K562 (cell line): ENCODE measurements at regions not wholly inside any gene's neighbourhood (a gene's known extent, or its start where the extent isn't known, plus 50 kb on each side); places are given as distances from the start of the nearest gene placed in this dataset.

Experiments
- CBFB ChIP-seq: sonication (generic); formaldehyde crosslinking; IDR thresholded peaks from 2 replicates; pipeline ENCODE4 v1.4.0; 2020; ENCODE audit warnings: mild to moderate bottlenecking, missing genetic modification reagents
- CCNT2 ChIP-seq: IDR thresholded peaks from 2 replicates; pipeline ENCODE4 v1.6.1; 2011; ENCODE audit warnings: borderline replicate concordance, low read depth, mild to moderate bottlenecking, moderate library complexity, mixed read lengths, low read length; ENCODE audit not compliant: insufficient read length; ENCODE audit errors: extremely low read depth
- IFI16 ChIP-seq: fragments of 250-450 bp; sonication (Bioruptor Pico); IDR thresholded peaks from 2 replicates; pipeline ENCODE4 v2.1.2; 2022; ENCODE audit warnings: mild to moderate bottlenecking, inconsistent platforms
- PURB ChIP-seq: sonication (generic); formaldehyde crosslinking; IDR thresholded peaks from 2 replicates; pipeline ENCODE4 v1.9.0; 2021; ENCODE audit warnings: low read depth, mild to moderate bottlenecking, missing genetic modification reagents
- RBM39 ChIP-seq: fragments of 200-400 bp; formaldehyde crosslinking; optimal IDR thresholded peaks from 2 replicates; pipeline ENCODE3; 2018; ENCODE audit warnings: low read depth, low read length
- TF ChIP-seq, protein P1 (sequence below): fragments of 450-650 bp; conservative IDR thresholded peaks from 2 replicates; pipeline ENCODE4 v1.6.1; 2016; ENCODE audit warnings: missing genetic modification characterization, low read depth, mild to moderate bottlenecking, missing compliant biosample characterization, moderate library complexity
- TF ChIP-seq, protein P2 (sequence below): fragments of 200-800 bp; sonication (Bioruptor generic); IDR thresholded peaks from 2 replicates; pipeline ENCODE4 v1.6.1; 2017; ENCODE audit warnings: missing genetic modification characterization, missing compliant biosample characterization
- TF ChIP-seq, protein P3 (sequence below): IDR thresholded peaks from 2 replicates; pipeline ENCODE4 v1.6.1; 2012; ENCODE audit warnings: low read depth, low read length, improper control_type of control experiment, borderline replicate concordance

DNA sequence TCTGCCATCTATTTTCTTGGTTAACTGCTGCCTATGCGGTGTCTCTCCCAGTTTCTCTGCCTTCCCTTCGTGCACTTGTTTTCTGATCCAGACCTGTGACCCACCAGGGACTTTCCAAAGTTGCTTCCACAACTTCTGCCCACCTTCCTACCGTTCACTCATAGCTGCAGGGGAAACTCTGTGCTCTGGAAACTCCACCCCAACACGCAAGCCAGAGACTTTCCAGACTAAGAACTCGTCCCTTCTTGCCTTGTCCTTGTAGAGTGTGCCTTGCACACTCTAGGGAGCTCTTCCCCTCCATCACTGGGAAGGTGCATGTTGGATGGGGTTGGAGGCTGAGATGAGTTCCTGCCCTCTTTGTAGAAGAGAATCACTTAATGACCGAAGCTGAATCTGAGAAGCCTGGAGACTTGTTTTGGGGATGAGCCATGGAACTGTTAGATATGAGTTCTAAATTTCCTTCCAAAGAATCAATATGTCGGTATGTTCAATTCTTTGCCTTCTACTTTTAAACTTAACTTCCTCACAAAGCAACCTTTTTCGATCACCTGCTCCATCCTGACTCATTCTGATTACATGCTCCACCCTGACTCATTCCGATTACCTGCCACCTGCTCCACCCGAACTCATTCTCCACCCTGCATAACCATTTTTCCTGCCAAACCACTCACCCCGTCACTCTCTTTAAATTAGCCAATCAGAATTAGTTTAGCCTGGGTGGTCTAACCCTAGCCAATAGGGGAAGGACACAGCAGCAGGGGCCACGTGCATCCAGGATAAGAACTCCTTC, 82.1 kb upstream of the CAPRIN2 start (continued):
- TF ChIP-seq CBFB (CRISPR knock-in tag) (no peak), IFI16 (CRISPR knock-in tag) (no peak), PURB (CRISPR knock-in tag) (no peak), RBM39 (no peak), CCNT2 (no peak)
- TF ChIP-seq, protein P1, sequence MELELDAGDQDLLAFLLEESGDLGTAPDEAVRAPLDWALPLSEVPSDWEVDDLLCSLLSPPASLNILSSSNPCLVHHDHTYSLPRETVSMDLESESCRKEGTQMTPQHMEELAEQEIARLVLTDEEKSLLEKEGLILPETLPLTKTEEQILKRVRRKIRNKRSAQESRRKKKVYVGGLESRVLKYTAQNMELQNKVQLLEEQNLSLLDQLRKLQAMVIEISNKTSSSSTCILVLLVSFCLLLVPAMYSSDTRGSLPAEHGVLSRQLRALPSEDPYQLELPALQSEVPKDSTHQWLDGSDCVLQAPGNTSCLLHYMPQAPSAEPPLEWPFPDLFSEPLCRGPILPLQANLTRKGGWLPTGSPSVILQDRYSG (tag) = no peak
- TF ChIP-seq, protein P2, sequence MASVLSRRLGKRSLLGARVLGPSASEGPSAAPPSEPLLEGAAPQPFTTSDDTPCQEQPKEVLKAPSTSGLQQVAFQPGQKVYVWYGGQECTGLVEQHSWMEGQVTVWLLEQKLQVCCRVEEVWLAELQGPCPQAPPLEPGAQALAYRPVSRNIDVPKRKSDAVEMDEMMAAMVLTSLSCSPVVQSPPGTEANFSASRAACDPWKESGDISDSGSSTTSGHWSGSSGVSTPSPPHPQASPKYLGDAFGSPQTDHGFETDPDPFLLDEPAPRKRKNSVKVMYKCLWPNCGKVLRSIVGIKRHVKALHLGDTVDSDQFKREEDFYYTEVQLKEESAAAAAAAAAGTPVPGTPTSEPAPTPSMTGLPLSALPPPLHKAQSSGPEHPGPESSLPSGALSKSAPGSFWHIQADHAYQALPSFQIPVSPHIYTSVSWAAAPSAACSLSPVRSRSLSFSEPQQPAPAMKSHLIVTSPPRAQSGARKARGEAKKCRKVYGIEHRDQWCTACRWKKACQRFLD (CRISPR knock-in tag) = no peak
- TF ChIP-seq, protein P3, sequence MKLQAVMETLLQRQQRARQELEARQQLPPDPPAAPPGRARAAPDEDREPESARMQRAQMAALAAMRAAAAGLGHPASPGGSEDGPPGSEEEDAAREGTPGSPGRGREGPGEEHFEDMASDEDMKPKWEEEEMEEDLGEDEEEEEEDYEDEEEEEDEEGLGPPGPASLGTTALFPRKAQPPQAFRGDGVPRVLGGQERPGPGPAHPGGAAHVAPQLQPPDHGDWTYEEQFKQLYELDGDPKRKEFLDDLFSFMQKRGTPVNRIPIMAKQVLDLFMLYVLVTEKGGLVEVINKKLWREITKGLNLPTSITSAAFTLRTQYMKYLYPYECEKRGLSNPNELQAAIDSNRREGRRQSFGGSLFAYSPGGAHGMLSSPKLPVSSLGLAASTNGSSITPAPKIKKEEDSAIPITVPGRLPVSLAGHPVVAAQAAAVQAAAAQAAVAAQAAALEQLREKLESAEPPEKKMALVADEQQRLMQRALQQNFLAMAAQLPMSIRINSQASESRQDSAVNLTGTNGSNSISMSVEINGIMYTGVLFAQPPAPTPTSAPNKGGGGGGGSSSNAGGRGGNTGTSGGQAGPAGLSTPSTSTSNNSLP = no peak
- TF ChIP-seq, all 486 proteins: peak for 0
